HS-27A (cell line): ENCODE measurements at regions not wholly inside any gene's neighbourhood (a gene's known extent, or its start where the extent isn't known, plus 50 kb on each side); places are given as distances from the start of the nearest gene placed in this dataset.

Experiments used
- DNase-seq: peaks from one replicate; pipeline ENCODE4 v3.0.0-alpha.2; 2012; ENCODE audit warnings: low read depth, missing footprints

DNA sequence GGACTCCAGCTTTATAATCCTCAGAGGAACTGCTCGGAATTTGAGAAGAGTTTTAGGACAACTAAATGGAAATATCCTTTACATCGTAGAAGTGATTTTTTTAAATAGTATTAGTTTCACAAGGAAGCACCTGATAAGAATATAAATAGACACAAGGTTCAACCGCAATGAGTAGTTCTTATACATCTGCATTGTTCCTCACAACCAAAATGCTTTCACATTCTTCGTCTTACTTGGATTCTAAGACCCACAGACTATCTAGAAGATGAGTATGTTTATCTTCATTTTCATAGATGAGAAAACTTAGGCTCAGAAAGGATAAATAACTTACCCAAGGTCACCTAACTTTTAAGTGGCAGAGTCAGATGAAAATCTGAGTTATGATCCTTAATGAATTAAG is 469.0 kb downstream of the GALC start:
- no peak for DNase-seq

GRCh38 chr14:87522575-87522974 is 470.4 kb downstream of the GALC start:
- DNase-seq, result no peak

DNA sequence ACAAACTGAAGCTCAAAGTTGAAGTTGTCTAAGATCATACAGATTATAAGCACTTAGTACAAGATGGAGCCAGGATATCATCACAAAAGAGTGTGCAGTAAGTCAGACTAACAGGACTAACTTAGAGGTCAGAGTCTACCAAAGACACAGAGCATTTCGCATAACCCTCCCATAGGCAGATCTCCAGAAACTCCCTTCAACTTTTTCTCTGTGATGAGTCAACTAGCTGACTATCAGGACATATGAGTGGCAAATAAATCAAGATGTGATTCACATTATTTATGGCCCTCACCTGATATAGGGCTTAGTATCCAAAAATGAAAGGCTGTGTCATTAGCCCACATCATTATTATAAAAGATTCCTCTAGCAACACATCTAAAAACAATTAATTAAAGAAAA is 484.6 kb downstream of the GALC start:
- DNase-seq, result no peak

DNA sequence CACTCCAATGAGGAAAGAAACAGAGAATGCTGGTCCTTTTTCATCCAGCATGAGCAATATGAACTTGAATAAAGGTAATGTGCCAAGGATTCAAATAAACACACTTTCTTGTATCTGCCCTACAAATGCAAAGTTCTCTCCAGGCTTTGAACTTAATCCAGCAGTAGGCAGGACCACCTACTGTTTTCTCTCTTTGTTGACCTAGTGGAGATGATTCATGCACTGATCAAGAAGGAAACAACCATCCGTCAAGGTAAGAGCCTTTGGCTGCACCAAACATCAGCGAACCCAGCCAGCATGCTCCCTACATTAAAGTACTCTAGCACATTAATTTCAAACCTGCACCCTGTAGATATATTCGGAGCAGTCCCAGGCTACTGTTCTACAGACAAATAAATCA is 489.3 kb downstream of the GALC start:
- DNase-seq, result no peak

DNA sequence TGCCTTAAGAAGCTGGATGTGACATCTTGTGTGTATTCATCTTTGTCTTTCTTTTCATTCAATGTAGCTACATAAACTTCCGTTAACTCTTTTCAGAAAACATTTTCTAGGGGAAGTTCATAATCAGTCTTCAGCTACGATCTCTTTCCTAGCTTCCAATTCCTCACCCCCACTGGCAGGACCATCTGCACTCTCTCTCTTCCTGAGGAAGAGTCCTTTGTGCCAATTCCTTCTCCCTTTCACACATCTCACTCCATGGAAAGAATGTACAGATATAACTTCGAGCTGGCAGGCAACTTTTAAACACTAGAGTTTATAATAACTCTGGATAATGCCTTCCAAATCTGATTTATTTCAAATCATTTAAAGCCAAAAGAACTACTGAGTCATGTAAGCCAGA is 495.7 kb downstream of the GALC start:
- DNase-seq, result no peak

DNA sequence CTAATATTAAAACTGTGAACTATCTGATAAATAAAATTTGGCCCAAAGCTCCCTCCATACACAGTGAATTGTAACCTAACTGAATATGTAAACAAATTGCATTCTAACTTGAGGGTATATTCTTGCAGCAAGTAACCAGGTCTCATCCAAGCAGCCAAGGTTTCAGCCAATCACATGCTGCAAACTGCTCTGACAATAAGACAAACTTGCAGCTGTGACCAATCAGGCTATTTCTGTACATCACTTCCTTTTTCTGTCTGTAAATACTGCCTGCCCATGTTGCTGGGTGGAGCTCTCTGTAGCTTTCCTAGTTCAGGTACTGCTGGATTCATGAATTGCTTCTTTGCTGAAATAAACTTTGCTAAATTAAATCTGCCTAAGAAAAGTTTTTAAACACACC is 499.0 kb downstream of the GALC start:
- no peak for DNase-seq

DNA sequence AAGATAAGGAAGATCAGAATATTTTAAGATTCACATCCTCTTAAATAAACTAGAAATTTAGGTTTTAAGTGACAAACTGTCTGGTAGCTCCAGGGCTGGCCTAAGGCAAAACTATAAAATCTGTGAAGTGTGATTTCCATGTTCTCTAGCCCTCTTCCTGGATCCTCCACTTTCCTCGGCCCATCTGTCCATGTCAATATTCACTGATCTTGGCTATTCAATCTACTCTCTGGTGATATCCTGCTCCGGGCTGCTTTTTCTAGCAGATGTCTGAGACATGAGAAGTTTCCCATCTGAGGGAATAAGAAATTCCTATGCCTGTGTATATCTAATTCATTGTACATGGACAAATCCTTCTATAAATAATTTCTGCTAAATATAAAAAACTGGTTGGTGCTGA is 500.4 kb downstream of the GALC start:
- DNase-seq, result no peak

- DNase-seq, result no peak
These were observed 501.2 kb downstream of the GALC start for GRCh38 chr14:87491816-87492215.

- no peak for DNase-seq
These were observed 503.7 kb downstream of the GALC start for GRCh38 chr14:87489196-87489819.

DNA sequence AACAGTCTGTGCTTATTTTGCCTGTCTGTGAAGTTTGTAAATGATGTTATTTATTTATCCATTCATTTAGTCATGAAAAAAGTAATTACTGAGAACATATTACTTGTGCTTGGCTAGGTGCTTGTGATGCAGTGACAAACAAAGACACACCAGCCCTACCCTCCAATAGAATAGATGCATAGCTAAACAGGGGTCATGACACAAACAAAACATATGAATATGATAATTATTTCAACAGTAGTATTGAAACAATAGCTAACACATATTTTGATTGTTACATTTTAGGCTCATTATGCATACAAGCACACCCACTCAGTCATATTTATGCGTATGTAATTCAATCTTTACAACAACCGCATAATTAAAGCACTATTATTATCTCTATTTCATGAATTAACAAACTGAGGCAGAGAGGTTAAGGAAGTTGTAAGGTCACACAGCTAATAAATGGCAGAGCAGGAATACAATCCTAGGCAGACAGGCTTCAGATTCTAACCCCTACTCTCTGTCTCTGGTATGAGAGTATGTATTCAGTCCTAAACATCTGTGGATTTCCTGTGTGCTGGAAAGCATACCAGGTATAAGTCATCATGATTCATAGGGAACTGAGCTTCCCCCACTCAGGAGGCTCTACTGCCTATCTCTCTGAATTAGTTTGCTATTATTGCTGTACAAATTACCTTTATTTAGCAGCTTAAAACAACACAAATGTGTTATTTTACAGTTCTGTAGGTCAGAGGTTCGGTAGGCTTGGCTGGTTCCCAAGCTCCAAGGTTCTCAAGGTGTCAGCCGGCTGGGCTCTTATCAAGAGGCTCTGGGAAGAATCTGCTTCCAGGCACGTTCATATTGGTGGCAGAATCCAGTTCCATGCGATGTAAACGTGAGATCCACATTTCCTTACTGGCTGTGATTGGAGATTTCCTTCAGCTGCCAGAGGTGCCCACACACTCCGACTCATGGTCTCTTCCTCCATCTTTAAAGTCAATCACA is 509.4 kb downstream of the GALC start:
- no peak for DNase-seq

- DNase-seq, result no peak
These were observed 524.5 kb downstream of the GALC start for GRCh38 chr14:87468531-87468930.

- no peak for DNase-seq
These were observed 525.4 kb downstream of the GALC start for GRCh38 chr14:87467578-87467977.

DNA sequence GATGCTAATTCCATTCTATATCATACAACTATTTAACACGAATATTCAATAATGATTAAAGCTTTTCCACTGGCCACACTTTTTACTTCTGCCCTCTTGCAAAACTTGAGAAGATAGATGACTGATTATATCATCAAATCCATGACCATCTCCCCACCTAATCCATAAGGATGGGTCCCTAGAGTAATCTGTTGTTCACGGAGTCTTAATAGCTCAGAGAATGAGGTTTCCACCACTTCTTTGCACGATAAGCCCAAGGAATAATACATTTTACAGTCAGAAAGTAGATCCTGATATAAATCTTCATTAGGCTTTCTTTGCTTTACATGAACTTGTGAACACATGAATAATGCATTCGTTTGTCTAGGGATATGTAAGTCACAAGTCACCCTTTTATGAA is 527.2 kb downstream of the GALC start:
- no peak for DNase-seq

- no peak for DNase-seq
These were observed 531.3 kb downstream of the GALC start for GRCh38 chr14:87461704-87462103.

DNA sequence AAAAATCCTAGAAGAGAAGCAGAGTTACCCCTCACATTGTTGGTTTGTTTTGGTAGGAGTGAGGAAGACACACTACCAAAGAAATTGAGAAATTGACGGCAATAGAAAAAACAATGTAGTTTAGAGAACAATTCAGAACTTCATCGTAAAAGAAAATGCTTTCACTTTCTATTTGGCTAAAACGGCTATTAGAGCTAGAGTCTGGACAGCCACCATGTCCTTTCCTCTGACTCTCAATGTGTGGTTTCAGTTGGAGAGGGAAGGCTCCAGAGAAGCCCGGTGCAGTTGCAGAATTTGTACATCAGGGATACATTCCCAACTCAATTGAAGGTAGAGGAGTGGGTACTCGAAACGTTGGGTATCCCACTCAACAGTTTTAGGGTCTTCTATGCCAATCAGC is 535.3 kb downstream of the GALC start:
- no peak for DNase-seq

DNA sequence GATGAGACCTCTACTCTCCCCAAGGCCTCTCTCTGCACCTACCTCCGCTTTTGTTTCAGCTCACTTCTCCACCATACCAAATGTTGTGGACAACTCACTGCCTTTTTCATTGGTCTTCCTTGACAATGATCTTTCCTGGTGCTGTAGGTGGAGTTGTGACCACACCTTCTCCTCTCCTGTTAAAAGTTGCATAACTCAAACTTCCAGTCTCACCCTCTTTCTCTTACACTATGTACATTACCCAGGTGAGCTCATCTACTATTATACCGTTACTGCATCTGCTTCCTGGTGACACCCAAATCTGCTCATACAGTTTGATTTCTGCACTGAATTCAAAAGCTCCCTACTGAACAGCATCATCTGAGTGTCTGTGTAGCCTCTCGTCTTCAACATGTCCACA is 542.8 kb downstream of the GALC start:
- DNase-seq, result no peak

GRCh38 chr14:87449016-87449415 is 544.0 kb downstream of the GALC start:
- no peak for DNase-seq

DNA sequence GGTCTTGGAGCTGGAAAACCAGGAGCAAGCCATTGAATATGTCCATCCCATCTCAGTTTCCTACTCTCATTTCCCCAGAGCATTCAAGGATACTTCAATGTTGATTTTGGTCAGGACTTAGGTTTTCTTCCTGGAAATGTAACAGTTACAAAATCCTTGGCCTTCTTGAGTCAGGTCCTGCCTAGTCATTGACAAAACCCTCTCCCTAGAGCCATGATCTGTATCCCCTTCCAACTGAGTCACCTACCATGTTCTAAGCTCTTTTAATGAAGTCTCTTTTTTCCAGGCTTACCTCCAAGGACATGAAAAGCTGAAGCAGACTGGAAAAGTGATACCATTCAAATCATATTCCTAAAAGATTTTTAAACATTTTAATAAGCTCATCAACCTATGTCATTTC is 549.2 kb downstream of the GALC start:
- no peak for DNase-seq

DNA sequence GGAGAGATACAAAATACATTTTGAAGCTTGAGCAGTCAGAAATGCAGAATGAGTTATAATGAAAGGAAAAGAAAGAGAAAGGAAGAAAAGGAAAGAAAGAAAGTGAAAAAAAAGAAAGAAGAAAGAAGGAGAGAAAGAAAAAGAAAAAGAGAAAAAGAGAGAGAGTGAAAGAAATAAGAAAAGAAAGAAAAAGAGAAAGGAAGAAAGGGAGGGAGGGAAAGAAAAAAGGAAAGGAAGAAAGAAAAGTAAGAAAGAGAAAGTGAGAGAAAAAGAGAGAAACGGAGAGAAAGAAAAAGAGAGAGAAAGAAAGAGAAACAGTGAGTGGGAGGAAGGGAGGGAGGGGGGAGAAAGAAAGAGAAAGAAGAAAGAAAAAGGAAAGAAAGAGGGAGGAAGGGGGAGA is 549.9 kb downstream of the GALC start:
- no peak for DNase-seq

DNA sequence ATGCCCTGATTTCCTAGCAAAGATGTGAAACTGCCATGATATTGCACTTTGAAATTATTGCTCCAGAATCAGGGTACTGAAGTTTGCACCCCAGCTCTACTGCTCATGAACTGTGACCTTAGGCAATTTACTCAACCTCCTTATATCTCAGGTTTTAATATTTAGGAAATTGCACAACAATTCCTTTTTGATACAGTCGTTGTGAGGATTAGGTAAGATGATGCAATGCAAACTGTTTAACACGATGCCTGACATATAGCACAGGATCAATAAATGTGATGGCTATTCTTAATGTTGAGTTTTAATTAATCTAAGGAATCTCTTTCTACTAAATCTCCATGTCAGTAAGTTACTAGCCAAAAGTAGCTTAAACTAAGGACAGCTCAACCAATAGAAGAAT is 555.8 kb downstream of the GALC start:
- no peak for DNase-seq

GRCh38 chr14:87434680-87435079 is 558.3 kb downstream of the GALC start:
- DNase-seq, result no peak

GRCh38 chr14:87434011-87434410 is 559.0 kb downstream of the GALC start:
- no peak for DNase-seq

DNA sequence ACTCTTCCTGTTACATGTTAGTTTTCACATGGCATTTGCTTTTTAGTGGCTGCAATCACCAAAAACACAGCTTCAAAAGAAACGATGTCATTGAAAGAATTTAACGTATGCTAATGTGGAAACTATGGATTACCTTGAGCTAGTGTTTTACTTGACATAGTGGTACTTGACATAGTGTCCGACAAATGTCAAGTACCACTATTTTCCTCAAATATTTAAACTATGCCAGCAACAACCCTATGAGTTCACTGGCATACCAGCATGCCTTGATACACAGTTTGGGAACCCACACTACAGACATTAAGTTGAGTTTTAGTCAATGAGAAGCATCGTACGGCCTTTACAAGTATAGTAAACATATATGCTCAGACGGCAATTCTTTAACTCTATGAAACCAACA is 560.3 kb downstream of the GALC start:
- DNase-seq, result no peak

DNA sequence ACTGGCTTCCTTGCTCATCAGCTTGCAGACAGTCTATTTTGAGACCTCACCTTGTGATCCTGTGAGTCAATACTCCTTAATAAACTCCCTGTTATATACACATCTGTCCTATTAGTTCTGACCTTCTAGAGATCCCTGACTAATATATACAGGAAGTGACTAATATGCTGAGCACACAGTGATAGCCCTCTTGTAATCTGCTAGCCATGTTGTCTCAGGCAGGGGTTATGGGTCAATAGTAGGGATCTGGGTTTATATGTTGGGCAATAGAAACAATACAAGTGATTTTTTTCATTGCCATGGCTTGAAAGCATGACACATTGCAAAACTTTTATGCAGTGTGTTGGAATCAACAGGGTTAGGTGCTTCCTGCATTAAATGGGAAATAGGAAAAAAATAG is 562.2 kb downstream of the GALC start:
- DNase-seq, result no peak
